ENCODE measurements at regions not wholly inside any gene's neighbourhood (a gene's known extent, or its start where the extent isn't known, plus 50 kb on each side); places are given as distances from the start of the nearest gene placed in this dataset.
"Not testable (repeated sequence)": the region's sequence is repeated elsewhere in the genome, so short reads cannot be mapped to it uniquely, and the experiment has no call there.

GRCh38 chr14:105891631-105892452 lies 365.5 kb downstream of the TMEM121 start:
- H3K9me3 ChIP-seq (ENCODE audit: control insufficient read depth, insufficient read depth, low read length): peaks cover 58% of the 10 kb centered on the region

GRCh38 chr14:105892453-105893441 lies 366.4 kb downstream of the TMEM121 start:
- H3K27ac ChIP-seq (ENCODE audit: low read depth, low read length); H3K4me1 ChIP-seq (ENCODE audit: control insufficient read depth, insufficient read depth, low read length); H3K4me3 ChIP-seq (ENCODE audit: low read depth, low read length); H3K36me3 ChIP-seq (ENCODE audit: control insufficient read depth, insufficient read depth, low read length); H3K9ac ChIP-seq (ENCODE audit: low read depth, low read length); H3K27me3 ChIP-seq (ENCODE audit: control insufficient read depth, insufficient read depth, low read length): not testable (repeated sequence)
- peaks cover 60% of the 10 kb centered on the region for H3K9me3 ChIP-seq (ENCODE audit: control insufficient read depth, insufficient read depth, low read length)

More at GRCh38 chr14:105891631-105892452, 365.5 kb downstream of the TMEM121 start:
- Histone ChIP-seq H3K4me3 (ENCODE audit: low read depth, low read length) (no peak overlapping the region), H3K9ac (ENCODE audit: low read depth, low read length) (no peak overlapping the region), H3K27ac (ENCODE audit: low read depth, low read length) (no peak overlapping the region), H3K4me1 (ENCODE audit: control insufficient read depth, insufficient read depth, low read length) (no peaks in the 10 kb centered on the region), H3K36me3 (ENCODE audit: control insufficient read depth, insufficient read depth, low read length) (no peaks in the 10 kb centered on the region), H3K27me3 (ENCODE audit: control insufficient read depth, insufficient read depth, low read length) (no peaks in the 10 kb centered on the region)

GRCh38 chr14:105893686-105894085 lies 367.3 kb downstream of the TMEM121 start:
- not testable (repeated sequence) for H3K27ac ChIP-seq (ENCODE audit: low read depth, low read length); H3K4me3 ChIP-seq (ENCODE audit: low read depth, low read length); H3K36me3 ChIP-seq (ENCODE audit: control insufficient read depth, insufficient read depth, low read length); H3K9ac ChIP-seq (ENCODE audit: low read depth, low read length); H3K27me3 ChIP-seq (ENCODE audit: control insufficient read depth, insufficient read depth, low read length); H3K4me1 ChIP-seq (ENCODE audit: control insufficient read depth, insufficient read depth, low read length)
- peaks cover 60% of the 10 kb centered on the region for H3K9me3 ChIP-seq (ENCODE audit: control insufficient read depth, insufficient read depth, low read length)

GRCh38 chr14:105894125-105894977 lies 368.0 kb downstream of the TMEM121 start:
- H3K27me3 ChIP-seq (ENCODE audit: control insufficient read depth, insufficient read depth, low read length): no peaks in the 10 kb centered on the region
- H3K9me3 ChIP-seq (ENCODE audit: control insufficient read depth, insufficient read depth, low read length): peaks cover 60% of the 10 kb centered on the region
- no peak overlapping the region for H3K9ac ChIP-seq (ENCODE audit: low read depth, low read length)
- H3K4me3 ChIP-seq (ENCODE audit: low read depth, low read length): no peak overlapping the region
- H3K4me1 ChIP-seq (ENCODE audit: control insufficient read depth, insufficient read depth, low read length): no peaks in the 10 kb centered on the region
- H3K27ac ChIP-seq (ENCODE audit: low read depth, low read length): no peak overlapping the region
- no peaks in the 10 kb centered on the region for H3K36me3 ChIP-seq (ENCODE audit: control insufficient read depth, insufficient read depth, low read length)

GRCh38 chr14:105894978-105895881 lies 368.8 kb downstream of the TMEM121 start:
- H3K4me3 ChIP-seq (ENCODE audit: low read depth, low read length): no peak overlapping the region
- no peaks in the 10 kb centered on the region for H3K4me1 ChIP-seq (ENCODE audit: control insufficient read depth, insufficient read depth, low read length)
- no peak overlapping the region for H3K27ac ChIP-seq (ENCODE audit: low read depth, low read length)
- H3K9ac ChIP-seq (ENCODE audit: low read depth, low read length): no peak overlapping the region
- no peaks in the 10 kb centered on the region for H3K27me3 ChIP-seq (ENCODE audit: control insufficient read depth, insufficient read depth, low read length)
- peaks cover 59% of the 10 kb centered on the region for H3K9me3 ChIP-seq (ENCODE audit: control insufficient read depth, insufficient read depth, low read length)
- H3K36me3 ChIP-seq (ENCODE audit: control insufficient read depth, insufficient read depth, low read length): no peaks in the 10 kb centered on the region

GRCh38 chr14:105896206-105896605 lies 369.8 kb downstream of the TMEM121 start:
- H3K36me3 ChIP-seq (ENCODE audit: control insufficient read depth, insufficient read depth, low read length); H3K9ac ChIP-seq (ENCODE audit: low read depth, low read length); H3K4me1 ChIP-seq (ENCODE audit: control insufficient read depth, insufficient read depth, low read length); H3K27ac ChIP-seq (ENCODE audit: low read depth, low read length); H3K4me3 ChIP-seq (ENCODE audit: low read depth, low read length); H3K27me3 ChIP-seq (ENCODE audit: control insufficient read depth, insufficient read depth, low read length): not testable (repeated sequence)
- H3K9me3 ChIP-seq (ENCODE audit: control insufficient read depth, insufficient read depth, low read length): peaks cover 60% of the 10 kb centered on the region

- H3K9ac ChIP-seq (ENCODE audit: low read depth, low read length); H3K4me3 ChIP-seq (ENCODE audit: low read depth, low read length); H3K36me3 ChIP-seq (ENCODE audit: control insufficient read depth, insufficient read depth, low read length); H3K4me1 ChIP-seq (ENCODE audit: control insufficient read depth, insufficient read depth, low read length); H3K27me3 ChIP-seq (ENCODE audit: control insufficient read depth, insufficient read depth, low read length); H3K27ac ChIP-seq (ENCODE audit: low read depth, low read length): not testable (repeated sequence)
- peaks cover 62% of the 10 kb centered on the region for H3K9me3 ChIP-seq (ENCODE audit: control insufficient read depth, insufficient read depth, low read length)
These were observed 370.8 kb downstream of the TMEM121 start for GRCh38 chr14:105896961-105897724.

GRCh38 chr14:105897725-105898113 lies 371.3 kb downstream of the TMEM121 start:
- no peak overlapping the region for H3K9ac ChIP-seq (ENCODE audit: low read depth, low read length)
- H3K27me3 ChIP-seq (ENCODE audit: control insufficient read depth, insufficient read depth, low read length): no peaks in the 10 kb centered on the region
- H3K4me1 ChIP-seq (ENCODE audit: control insufficient read depth, insufficient read depth, low read length): no peaks in the 10 kb centered on the region
- H3K9me3 ChIP-seq (ENCODE audit: control insufficient read depth, insufficient read depth, low read length): peaks cover 65% of the 10 kb centered on the region
- H3K4me3 ChIP-seq (ENCODE audit: low read depth, low read length): no peak overlapping the region
- no peak overlapping the region for H3K27ac ChIP-seq (ENCODE audit: low read depth, low read length)
- no peaks in the 10 kb centered on the region for H3K36me3 ChIP-seq (ENCODE audit: control insufficient read depth, insufficient read depth, low read length)

GRCh38 chr14:105898482-105899010 lies 372.2 kb downstream of the TMEM121 start:
- no peaks in the 10 kb centered on the region for H3K36me3 ChIP-seq (ENCODE audit: control insufficient read depth, insufficient read depth, low read length)
- H3K9me3 ChIP-seq (ENCODE audit: control insufficient read depth, insufficient read depth, low read length): peaks cover 70% of the 10 kb centered on the region
- H3K9ac ChIP-seq (ENCODE audit: low read depth, low read length): no peak overlapping the region
- H3K27ac ChIP-seq (ENCODE audit: low read depth, low read length): no peak overlapping the region
- H3K4me1 ChIP-seq (ENCODE audit: control insufficient read depth, insufficient read depth, low read length): no peaks in the 10 kb centered on the region
- no peak overlapping the region for H3K4me3 ChIP-seq (ENCODE audit: low read depth, low read length)
- no peaks in the 10 kb centered on the region for H3K27me3 ChIP-seq (ENCODE audit: control insufficient read depth, insufficient read depth, low read length)
